HCT116 (cell line): ENCODE measurements at regions not wholly inside any gene's neighbourhood (a gene's known extent, or its start where the extent isn't known, plus 50 kb on each side); places are given as distances from the start of the nearest gene placed in this dataset.

Experiments
- EGR1 ChIP-seq: IDR thresholded peaks from 2 replicates; pipeline ENCODE4 v1.6.1; 2012; ENCODE audit warnings: low read depth
- ELF1 ChIP-seq: IDR thresholded peaks from 2 replicates; pipeline ENCODE4 v1.6.1; 2012; ENCODE audit warnings: low read depth, borderline replicate concordance
- EZH2 ChIP-seq: fragments of 200-600 bp; sonication (generic); IDR thresholded peaks from 2 replicates; pipeline ENCODE4 v1.6.1; 2017; ENCODE audit warnings: antibody characterized with exemption, mixed run types
- EZH2phosphoT487 ChIP-seq: fragments of 200-600 bp; IDR thresholded peaks from 2 replicates; pipeline ENCODE4 v1.6.1; 2018; ENCODE audit warnings: antibody characterized with exemption, borderline replicate concordance
- FOSL1 ChIP-seq: IDR thresholded peaks from 2 replicates; pipeline ENCODE4 v1.6.1; 2012; ENCODE audit warnings: low read depth
- POLR2A ChIP-seq: IDR thresholded peaks from 2 replicates; pipeline ENCODE4 v1.7.0; 2011; ENCODE audit warnings: borderline replicate concordance; ENCODE audit not compliant: insufficient read depth, insufficient read length; ENCODE audit errors: extremely low read depth
- POLR2AphosphoS5 ChIP-seq: IDR thresholded peaks from 2 replicates; pipeline ENCODE4 v1.6.1; 2011; ENCODE audit warnings: mild to moderate bottlenecking, low read depth, low read length, moderate library complexity
- RAD21 ChIP-seq: IDR thresholded peaks from 2 replicates; pipeline ENCODE4 v1.6.1; 2012; ENCODE audit warnings: low read depth, mild to moderate bottlenecking
- SP1 ChIP-seq: IDR thresholded peaks from 2 replicates; pipeline ENCODE4 v1.6.1; 2012; ENCODE audit warnings: low read depth
- ZNF274 ChIP-seq: fragments of 200-500 bp; sonication (Bioruptor generic); IDR thresholded peaks from 2 replicates; pipeline ENCODE4 v1.6.1; 2014; ENCODE audit warnings: mild to moderate bottlenecking, low read depth, low read length, inconsistent platforms
- TF ChIP-seq, protein P1 (sequence below), 3 experiments: fragments of 200-600 bp in 1 of 3; sonication (generic) in 1 of 3; IDR thresholded peaks in 2 of 3; conservative IDR thresholded peaks in 1 of 3; 2 replicates each; pipeline ENCODE4 v1.5.1; 2012 to 2017; ENCODE audit warnings: low read depth in 2 of 3, low read length in 2 of 3, antibody characterized with exemption in 1 of 3, borderline replicate concordance in 1 of 3, control low read depth in 1 of 3, mild to moderate bottlenecking in 1 of 3, mixed read lengths in 1 of 3, mixed run types in 1 of 3, moderate library complexity in 1 of 3; ENCODE audit not compliant: insufficient read depth in 1 of 3

DNA sequence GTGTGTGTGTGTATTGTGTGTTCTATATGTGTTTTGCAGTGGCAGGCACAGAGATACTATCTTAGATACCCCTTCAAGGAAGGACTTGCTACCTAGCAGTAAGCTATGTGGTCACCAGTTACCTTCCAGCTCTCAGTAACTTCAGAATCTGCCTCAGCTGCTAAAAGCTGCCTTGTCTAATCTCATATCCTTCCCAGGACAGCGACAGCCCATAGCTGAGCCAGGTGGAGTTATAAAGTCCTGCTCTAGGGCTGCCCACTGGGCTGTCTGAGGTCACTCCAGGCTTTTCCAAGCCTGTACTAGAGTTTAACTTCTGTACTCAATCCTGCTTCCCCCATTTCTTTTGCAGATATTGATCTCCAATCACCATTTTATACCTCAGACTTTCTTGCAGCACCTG is 942.6 kb downstream of the GALC start:
- TF ChIP-seq ZNF274: no peak
- no peak for TF ChIP-seq ELF1
- no peak for TF ChIP-seq POLR2AphosphoS5
- TF ChIP-seq SP1: no peak
- TF ChIP-seq, protein P1, sequence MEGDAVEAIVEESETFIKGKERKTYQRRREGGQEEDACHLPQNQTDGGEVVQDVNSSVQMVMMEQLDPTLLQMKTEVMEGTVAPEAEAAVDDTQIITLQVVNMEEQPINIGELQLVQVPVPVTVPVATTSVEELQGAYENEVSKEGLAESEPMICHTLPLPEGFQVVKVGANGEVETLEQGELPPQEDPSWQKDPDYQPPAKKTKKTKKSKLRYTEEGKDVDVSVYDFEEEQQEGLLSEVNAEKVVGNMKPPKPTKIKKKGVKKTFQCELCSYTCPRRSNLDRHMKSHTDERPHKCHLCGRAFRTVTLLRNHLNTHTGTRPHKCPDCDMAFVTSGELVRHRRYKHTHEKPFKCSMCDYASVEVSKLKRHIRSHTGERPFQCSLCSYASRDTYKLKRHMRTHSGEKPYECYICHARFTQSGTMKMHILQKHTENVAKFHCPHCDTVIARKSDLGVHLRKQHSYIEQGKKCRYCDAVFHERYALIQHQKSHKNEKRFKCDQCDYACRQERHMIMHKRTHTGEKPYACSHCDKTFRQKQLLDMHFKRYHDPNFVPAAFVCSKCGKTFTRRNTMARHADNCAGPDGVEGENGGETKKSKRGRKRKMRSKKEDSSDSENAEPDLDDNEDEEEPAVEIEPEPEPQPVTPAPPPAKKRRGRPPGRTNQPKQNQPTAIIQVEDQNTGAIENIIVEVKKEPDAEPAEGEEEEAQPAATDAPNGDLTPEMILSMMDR (IDR thresholded peaks at IDR 0.05 in 2 of 3, conservative IDR thresholded peaks at IDR 0.05 in 1 of 3; ENCODE audit: borderline replicate concordance in 1 of 3, insufficient read depth in 1 of 3, low read depth in 2 of 3, low read length in 2 of 3): no peak
- no peak for TF ChIP-seq POLR2A
- no peak for TF ChIP-seq RAD21
- TF ChIP-seq EGR1: no peak
- TF ChIP-seq EZH2phosphoT487: no peak
- TF ChIP-seq EZH2: no peak
- TF ChIP-seq FOSL1: no peak
